Neural cell (in vitro differentiated cells): ENCODE measurements at regions not wholly inside any gene's neighbourhood (a gene's known extent, or its start where the extent isn't known, plus 50 kb on each side); places are given as distances from the start of the nearest gene placed in this dataset.

Experiments used
- RAD21 ChIP-seq: fragments of 450-650 bp; conservative IDR thresholded peaks from 2 replicates; pipeline ENCODE4 v1.6.1; 2014; ENCODE audit warnings: antibody characterized with exemption, mild to moderate bottlenecking, moderate library complexity
- TAF1 ChIP-seq: IDR thresholded peaks from 2 replicates; pipeline ENCODE4 v1.6.1; 2012; ENCODE audit warnings: low read depth

GRCh38 chrX:15956681-15957080, 102.1 kb upstream of the AP1S2 start:
- TF ChIP-seq RAD21 (no peak), TAF1 (no peak)
